ENCODE measurements at regions not wholly inside any gene's neighbourhood (a gene's known extent, or its start where the extent isn't known, plus 50 kb on each side); places are given as distances from the start of the nearest gene placed in this dataset.

DNA sequence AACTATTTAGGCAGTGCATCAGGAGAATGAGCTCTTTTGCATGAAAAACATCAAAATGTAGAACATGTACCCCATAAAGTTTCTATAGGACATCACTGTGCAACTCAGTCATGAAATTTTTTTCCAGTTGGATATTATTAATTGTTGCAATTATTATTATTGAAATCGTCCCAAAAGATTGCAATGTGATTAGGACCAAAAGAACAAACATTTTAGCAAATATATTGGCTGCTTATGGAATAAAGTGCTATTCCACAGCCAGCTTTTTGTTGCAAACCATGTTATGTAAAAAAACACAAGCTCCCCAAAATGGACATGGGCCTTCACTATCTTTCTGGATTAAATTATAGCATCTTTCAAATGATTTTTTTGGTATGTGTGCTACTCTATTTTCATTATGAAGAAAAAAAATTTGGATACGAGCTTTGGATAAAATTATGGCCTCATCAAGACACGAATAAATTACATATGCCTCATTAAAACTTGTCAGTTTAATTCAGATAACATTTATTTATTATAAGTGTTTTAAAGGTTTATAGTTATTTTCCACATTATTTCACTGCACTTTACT is 262.7 kb upstream of the TCF21 start:
- TF ChIP-seq, protein P1, sequence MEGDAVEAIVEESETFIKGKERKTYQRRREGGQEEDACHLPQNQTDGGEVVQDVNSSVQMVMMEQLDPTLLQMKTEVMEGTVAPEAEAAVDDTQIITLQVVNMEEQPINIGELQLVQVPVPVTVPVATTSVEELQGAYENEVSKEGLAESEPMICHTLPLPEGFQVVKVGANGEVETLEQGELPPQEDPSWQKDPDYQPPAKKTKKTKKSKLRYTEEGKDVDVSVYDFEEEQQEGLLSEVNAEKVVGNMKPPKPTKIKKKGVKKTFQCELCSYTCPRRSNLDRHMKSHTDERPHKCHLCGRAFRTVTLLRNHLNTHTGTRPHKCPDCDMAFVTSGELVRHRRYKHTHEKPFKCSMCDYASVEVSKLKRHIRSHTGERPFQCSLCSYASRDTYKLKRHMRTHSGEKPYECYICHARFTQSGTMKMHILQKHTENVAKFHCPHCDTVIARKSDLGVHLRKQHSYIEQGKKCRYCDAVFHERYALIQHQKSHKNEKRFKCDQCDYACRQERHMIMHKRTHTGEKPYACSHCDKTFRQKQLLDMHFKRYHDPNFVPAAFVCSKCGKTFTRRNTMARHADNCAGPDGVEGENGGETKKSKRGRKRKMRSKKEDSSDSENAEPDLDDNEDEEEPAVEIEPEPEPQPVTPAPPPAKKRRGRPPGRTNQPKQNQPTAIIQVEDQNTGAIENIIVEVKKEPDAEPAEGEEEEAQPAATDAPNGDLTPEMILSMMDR (IDR thresholded peaks at IDR 0.05) = no peak
- TF ChIP-seq POLR2A (IDR thresholded peaks at IDR 0.05) = no peak

Data from adrenal gland (tissue), 5 donors.